ENCODE measurements at regions not wholly inside any gene's neighbourhood (a gene's known extent, or its start where the extent isn't known, plus 50 kb on each side); places are given as distances from the start of the nearest gene placed in this dataset.
"Not testable (repeated sequence)": the region's sequence is repeated elsewhere in the genome, so short reads cannot be mapped to it uniquely, and the experiment has no call there.

GRCh38 chr5:159786201-159786600, 130.1 kb upstream of the ADRA1B start:
- DNase-seq: no peak
- no peak for TF ChIP-seq GATA1 (IDR thresholded peaks at IDR 0.05; ENCODE audit: low read depth, low read length)
- no peak for TF ChIP-seq POLR2A (IDR thresholded peaks at IDR 0.05; ENCODE audit: low read length)

GRCh38 chr5:159786901-159787691, 129.2 kb upstream of the ADRA1B start:
- no peak for DNase-seq
- TF ChIP-seq POLR2A (IDR thresholded peaks at IDR 0.05; ENCODE audit: low read length) (no peak), GATA1 (IDR thresholded peaks at IDR 0.05; ENCODE audit: low read depth, low read length) (no peak)

GRCh38 chr5:159787837-159788236, 128.4 kb upstream of the ADRA1B start:
- DNase-seq: no peak
- TF ChIP-seq GATA1 (IDR thresholded peaks at IDR 0.05; ENCODE audit: low read depth, low read length) (no peak), POLR2A (IDR thresholded peaks at IDR 0.05; ENCODE audit: low read length) (no peak)

- DNase-seq: no peak
- no peak for TF ChIP-seq GATA1 (IDR thresholded peaks at IDR 0.05; ENCODE audit: low read depth, low read length)
- no peak for TF ChIP-seq POLR2A (IDR thresholded peaks at IDR 0.05; ENCODE audit: low read length)
These were observed 127.4 kb upstream of the ADRA1B start for GRCh38 chr5:159788835-159789331.

DNA sequence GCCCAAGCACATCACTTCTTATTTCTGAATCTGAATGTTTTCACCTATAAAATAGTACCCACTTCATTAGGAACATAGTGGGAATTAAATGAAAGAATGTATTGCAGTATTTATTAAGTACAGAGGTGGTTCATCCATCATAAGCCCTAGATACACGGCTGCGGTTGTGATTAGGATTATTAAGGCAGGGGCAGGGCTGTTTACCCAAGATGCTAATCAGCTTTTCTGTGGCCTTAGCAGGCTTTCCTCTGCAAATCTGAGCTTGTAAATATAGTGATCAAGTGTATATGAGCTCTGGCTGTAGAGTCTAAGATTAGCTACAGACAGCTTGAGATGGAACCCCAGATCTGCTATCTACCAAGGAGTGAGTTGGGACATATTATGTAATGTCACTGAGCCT, 124.1 kb upstream of the ADRA1B start:
- no peak for DNase-seq
- no peak for TF ChIP-seq GATA1 (IDR thresholded peaks at IDR 0.05; ENCODE audit: low read depth, low read length)
- TF ChIP-seq POLR2A (IDR thresholded peaks at IDR 0.05; ENCODE audit: low read length): no peak

- no peak for TF ChIP-seq GATA1 (IDR thresholded peaks at IDR 0.05; ENCODE audit: low read depth, low read length)
- TF ChIP-seq POLR2A (IDR thresholded peaks at IDR 0.05; ENCODE audit: low read length): no peak
- DNase-seq: no peak
These were observed 118.9 kb upstream of the ADRA1B start for GRCh38 chr5:159797261-159797970.

DNA sequence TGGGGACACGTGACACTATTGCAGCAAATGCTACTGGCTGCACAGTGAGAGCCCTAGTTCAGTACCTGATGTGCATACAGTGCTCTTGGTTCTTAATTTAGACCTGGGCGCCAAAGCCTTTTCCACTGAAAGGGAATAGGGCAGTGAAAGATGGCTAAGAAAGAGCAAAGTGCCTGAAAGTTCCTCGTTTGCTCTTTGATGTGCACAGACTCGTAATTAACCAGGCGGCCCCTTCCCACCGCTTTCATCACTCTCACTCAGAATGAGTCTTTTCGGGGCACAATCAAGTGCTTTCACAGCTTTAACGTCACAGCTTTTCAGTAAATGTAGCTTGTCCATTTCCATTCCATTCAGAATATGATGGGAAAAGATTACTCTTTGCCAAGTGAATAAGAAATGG, 116.6 kb upstream of the ADRA1B start:
- TF ChIP-seq POLR2A (IDR thresholded peaks at IDR 0.05; ENCODE audit: low read length) (no peak), GATA1 (IDR thresholded peaks at IDR 0.05; ENCODE audit: low read depth, low read length) (no peak)
- DNase-seq: no peak

DNA sequence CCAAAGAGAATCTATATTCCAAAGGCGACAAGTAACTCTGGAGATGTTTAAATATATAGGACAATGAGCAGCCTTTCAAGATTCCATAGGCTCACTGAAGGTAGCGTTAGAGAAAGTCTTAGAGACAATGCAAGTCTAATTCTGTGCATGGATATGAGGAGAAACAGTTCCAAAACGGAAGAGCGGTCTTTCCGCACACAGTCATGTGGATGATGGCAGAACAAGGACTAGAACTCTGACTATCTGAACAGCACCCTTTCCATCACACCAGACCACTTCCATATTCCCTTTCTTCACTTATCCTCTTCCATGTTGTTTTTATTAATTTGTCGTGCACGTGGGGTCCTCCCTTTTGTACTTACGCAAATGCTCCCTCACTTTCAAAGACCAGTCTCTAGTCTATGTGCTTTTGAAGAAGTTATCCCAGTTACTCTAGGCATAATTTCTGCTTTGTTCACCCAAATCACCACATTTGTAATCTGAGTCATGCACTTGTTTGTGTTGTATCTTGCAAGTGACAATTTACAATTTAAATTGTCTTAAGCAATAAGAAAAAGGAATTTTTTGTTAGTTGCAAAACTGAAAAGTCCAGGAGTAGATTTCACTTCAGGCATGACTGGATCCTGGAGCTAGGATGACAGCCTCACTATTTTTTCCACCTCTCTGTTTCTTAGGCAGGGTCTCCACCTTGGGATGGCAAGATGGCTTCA, 116.0 kb upstream of the ADRA1B start:
- DNase-seq: no peak
- no peak for TF ChIP-seq GATA1 (IDR thresholded peaks at IDR 0.05; ENCODE audit: low read depth, low read length)
- no peak for TF ChIP-seq POLR2A (IDR thresholded peaks at IDR 0.05; ENCODE audit: low read length)

DNA sequence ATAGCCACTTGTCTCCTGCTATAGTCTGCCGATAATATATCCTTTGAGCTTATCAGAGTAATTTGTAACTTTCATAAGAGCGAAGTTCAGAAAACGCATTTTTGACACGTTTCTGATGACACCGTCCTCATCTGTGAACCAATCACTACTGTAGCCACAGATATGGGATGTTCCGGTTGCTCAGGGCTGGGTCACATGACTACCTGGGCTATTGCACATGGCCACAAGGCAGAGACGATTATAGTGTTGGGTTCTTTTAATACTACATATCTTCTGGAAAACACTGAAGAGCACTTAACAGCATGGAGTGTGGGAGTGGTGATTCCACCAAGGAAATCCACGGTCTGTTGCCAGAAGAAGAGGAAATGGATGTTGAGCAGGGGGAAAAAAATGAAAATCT, 115.0 kb upstream of the ADRA1B start:
- no peak for DNase-seq
- TF ChIP-seq POLR2A (IDR thresholded peaks at IDR 0.05; ENCODE audit: low read length) (no peak), GATA1 (IDR thresholded peaks at IDR 0.05; ENCODE audit: low read depth, low read length) (no peak)

GRCh38 chr5:159802661-159803060, 113.6 kb upstream of the ADRA1B start:
- DNase-seq: no peak
- TF ChIP-seq POLR2A (IDR thresholded peaks at IDR 0.05; ENCODE audit: low read length): no peak

- DNase-seq: no peak
- TF ChIP-seq POLR2A (IDR thresholded peaks at IDR 0.05; ENCODE audit: low read length) (no peak), GATA1 (IDR thresholded peaks at IDR 0.05; ENCODE audit: low read depth, low read length) (no peak)
These were observed 112.2 kb upstream of the ADRA1B start for GRCh38 chr5:159804121-159804520.

- no peak for TF ChIP-seq GATA1 (IDR thresholded peaks at IDR 0.05; ENCODE audit: low read depth, low read length)
- no peak for TF ChIP-seq POLR2A (IDR thresholded peaks at IDR 0.05; ENCODE audit: low read length)
- no peak for DNase-seq
These were observed 111.3 kb upstream of the ADRA1B start for GRCh38 chr5:159805021-159805420.

GRCh38 chr5:159807135-159807534, 109.1 kb upstream of the ADRA1B start:
- DNase-seq: not testable (repeated sequence)

DNA sequence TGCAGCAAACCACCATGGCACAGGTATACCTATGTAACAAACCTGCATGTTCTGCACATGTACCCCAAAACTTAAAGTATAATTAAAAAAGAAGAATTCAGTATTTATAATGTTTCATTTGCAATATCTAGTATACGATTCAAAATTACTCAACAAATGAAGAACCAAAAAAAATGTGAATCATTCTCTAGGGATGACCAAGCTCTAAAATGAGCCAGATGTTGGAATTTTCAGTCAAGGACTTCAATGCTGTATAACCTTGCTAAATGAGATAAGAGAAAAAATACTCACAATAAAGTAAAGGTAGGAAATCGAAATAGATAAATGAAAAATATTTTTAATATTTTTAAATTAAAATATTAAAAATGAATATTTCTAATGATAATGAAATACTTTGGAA, 108.7 kb upstream of the ADRA1B start:
- no peak for DNase-seq

More for the DNA sequence above, 108.7 kb upstream of the ADRA1B start:
- TF ChIP-seq GATA1 (IDR thresholded peaks at IDR 0.05; ENCODE audit: low read depth, low read length) (no peak), POLR2A (IDR thresholded peaks at IDR 0.05; ENCODE audit: low read length) (no peak)
